GM12875 (cell line): ENCODE measurements at regions not wholly inside any gene's neighbourhood (a gene's known extent, or its start where the extent isn't known, plus 50 kb on each side); places are given as distances from the start of the nearest gene placed in this dataset.

Experiments
- H3K4me3 ChIP-seq: one replicate; pipeline ENCODE4 v1.5.1; 2011; ENCODE audit warnings: low read depth, low read length, control low read depth
- CTCF ChIP-seq: IDR thresholded peaks from 2 replicates; pipeline ENCODE4 v1.5.1; 2011; ENCODE audit warnings: low read depth, mild to moderate bottlenecking, control low read depth, inconsistent platforms, low read length, moderate library complexity, borderline replicate concordance; ENCODE audit not compliant: insufficient read depth

- H3K4me3 ChIP-seq: no peak overlapping the region
- TF ChIP-seq CTCF: no peak
These were observed 208.6 kb downstream of the DRD1 start for GRCh38 chr5:175235251-175235960.

- TF ChIP-seq CTCF: no peak
- no peak overlapping the region for H3K4me3 ChIP-seq
These were observed 213.7 kb downstream of the DRD1 start for GRCh38 chr5:175230299-175230698.

GRCh38 chr5:175226506-175226905 is 217.5 kb downstream of the DRD1 start:
- H3K4me3 ChIP-seq: no peak overlapping the region
- TF ChIP-seq CTCF: no peak

GRCh38 chr5:175223291-175223690 is 220.7 kb downstream of the DRD1 start:
- no peak for TF ChIP-seq CTCF
- no peak overlapping the region for H3K4me3 ChIP-seq

- H3K4me3 ChIP-seq: no peak overlapping the region
- TF ChIP-seq CTCF: no peak
These were observed 221.4 kb downstream of the DRD1 start for GRCh38 chr5:175222621-175223020.

- no peak overlapping the region for H3K4me3 ChIP-seq
- no peak for TF ChIP-seq CTCF
These were observed 223.4 kb downstream of the DRD1 start for GRCh38 chr5:175220549-175220948.

- TF ChIP-seq CTCF: no peak
- no peak overlapping the region for H3K4me3 ChIP-seq
These were observed 224.6 kb downstream of the DRD1 start for GRCh38 chr5:175219366-175219765.
